ENCODE measurements at regions not wholly inside any gene's neighbourhood (a gene's known extent, or its start where the extent isn't known, plus 50 kb on each side); places are given as distances from the start of the nearest gene placed in this dataset.
"Not testable (repeated sequence)": the region's sequence is repeated elsewhere in the genome, so short reads cannot be mapped to it uniquely, and the experiment has no call there.

DNA sequence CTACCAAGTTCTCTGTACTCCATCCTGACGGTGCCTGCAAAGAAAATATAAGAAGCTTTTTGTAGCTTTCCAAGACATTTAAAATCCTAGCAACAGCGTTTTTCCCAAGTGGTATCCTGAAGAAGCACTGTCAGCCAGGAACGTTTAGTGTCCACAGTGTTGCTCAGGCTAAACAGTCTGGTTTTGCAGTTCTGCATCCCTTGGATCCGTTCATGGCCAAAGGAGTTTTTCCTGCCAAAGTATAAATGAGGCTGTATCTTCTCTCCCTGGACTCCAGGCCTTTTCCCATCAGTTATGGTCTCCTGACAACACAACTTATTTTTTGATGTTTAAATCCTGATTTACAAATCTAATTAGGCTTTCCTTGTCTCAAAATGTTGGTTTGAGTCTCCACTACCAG is 925.8 kb downstream of the TLE1 start:
- Histone ChIP-seq H3K4me2 (ENCODE audit: low read length, poor library complexity, severe bottlenecking) (no peak overlapping the region), H3K4me1 (ENCODE audit: control insufficient read depth, insufficient read depth, low read depth, low read length) (no peaks in the 10 kb centered on the region), H3K23ac (ENCODE audit: low read length in 2 of 2) (no peak overlapping the region), H2BK5ac (ENCODE audit: low read depth, low read length, poor library complexity, severe bottlenecking) (no peak overlapping the region), H2BK12ac (ENCODE audit: low read length in 2 of 2) (no peak overlapping the region), H3K18ac (ENCODE audit: low read depth in 1 of 2, low read length in 2 of 2) (no peak overlapping the region), H3K4ac (ENCODE audit: low read depth in 1 of 2, low read length in 2 of 2) (no peak overlapping the region), H3K9ac (ENCODE audit: low read length) (no peak overlapping the region), H3K14ac (ENCODE audit: low read length in 2 of 2) (no peak overlapping the region), H2BK120ac (ENCODE audit: low read depth, low read length) (no peak overlapping the region), H3K9me3 (ENCODE audit: control insufficient read depth, low read length) (no peaks in the 10 kb centered on the region), H3K27ac (ENCODE audit: low read length, poor library complexity, severe bottlenecking) (no peak overlapping the region), H3K79me1 (replicated peaks; ENCODE audit: low read length, poor library complexity, severe bottlenecking) (no peaks in the 10 kb centered on the region), H3K27me3 (ENCODE audit: control insufficient read depth in 1 of 2, insufficient read depth in 1 of 2, low read length in 2 of 2) (no peaks in the 10 kb centered on the region), H2BK15ac (ENCODE audit: low read depth, poor library complexity, severe bottlenecking) (no peak overlapping the region), H4K8ac (ENCODE audit: low read length) (no peak overlapping the region), H2AK5ac (ENCODE audit: low read length, severe bottlenecking) (no peak overlapping the region), H3K4me3 (ENCODE audit: insufficient read depth in 1 of 2, low read depth in 1 of 2, low read length in 2 of 2) (no peak overlapping the region), H2AFZ (ENCODE audit: low read depth, low read length) (no peak overlapping the region), H3K36me3 (ENCODE audit: control insufficient read depth in 1 of 2, insufficient read depth in 2 of 2, low read depth in 1 of 2, low read length in 2 of 2) (no peaks in the 10 kb centered on the region), H4K91ac (ENCODE audit: low read length) (no peak overlapping the region)
- WGBS: 96% methylated on average over 4 of the region's 4 CpGs
- DNase-seq: no peak

- H2AK5ac ChIP-seq (ENCODE audit: low read length, severe bottlenecking): no peak overlapping the region
- H3K4me1 ChIP-seq (ENCODE audit: control insufficient read depth, insufficient read depth, low read depth, low read length): no peaks in the 10 kb centered on the region
- 58% methylated on average over 2 of the region's 2 CpGs for WGBS
- no peaks in the 10 kb centered on the region for H3K79me1 ChIP-seq (replicated peaks; ENCODE audit: low read length, poor library complexity, severe bottlenecking)
- no peaks in the 10 kb centered on the region for H3K27me3 ChIP-seq (ENCODE audit: control insufficient read depth in 1 of 2, insufficient read depth in 1 of 2, low read length in 2 of 2)
- H4K8ac ChIP-seq (ENCODE audit: low read length): no peak overlapping the region
- no peak overlapping the region for H3K4me3 ChIP-seq (ENCODE audit: insufficient read depth in 1 of 2, low read depth in 1 of 2, low read length in 2 of 2)
- H3K27ac ChIP-seq (ENCODE audit: low read length, poor library complexity, severe bottlenecking): no peak overlapping the region
- no peak overlapping the region for H2BK5ac ChIP-seq (ENCODE audit: low read depth, low read length, poor library complexity, severe bottlenecking)
- no peak overlapping the region for H3K9ac ChIP-seq (ENCODE audit: low read length)
- no peak overlapping the region for H2BK15ac ChIP-seq (ENCODE audit: low read depth, poor library complexity, severe bottlenecking)
- H2AFZ ChIP-seq (ENCODE audit: low read depth, low read length): no peak overlapping the region
- no peak overlapping the region for H2BK120ac ChIP-seq (ENCODE audit: low read depth, low read length)
- no peaks in the 10 kb centered on the region for H3K36me3 ChIP-seq (ENCODE audit: control insufficient read depth in 1 of 2, insufficient read depth in 2 of 2, low read depth in 1 of 2, low read length in 2 of 2)
- no peak overlapping the region for H3K14ac ChIP-seq (ENCODE audit: low read length in 2 of 2)
- H3K4me2 ChIP-seq (ENCODE audit: low read length, poor library complexity, severe bottlenecking): no peak overlapping the region
- H3K23ac ChIP-seq (ENCODE audit: low read length in 2 of 2): no peak overlapping the region
- no peaks in the 10 kb centered on the region for H3K9me3 ChIP-seq (ENCODE audit: control insufficient read depth, low read length)
- no peak overlapping the region for H3K18ac ChIP-seq (ENCODE audit: low read depth in 1 of 2, low read length in 2 of 2)
- no peak overlapping the region for H4K91ac ChIP-seq (ENCODE audit: low read length)
- no peak overlapping the region for H2BK12ac ChIP-seq (ENCODE audit: low read length in 2 of 2)
- H3K4ac ChIP-seq (ENCODE audit: low read depth in 1 of 2, low read length in 2 of 2): no peak overlapping the region
- DNase-seq: no peak
Measured at GRCh38 chr9:80755586-80755985, 933.8 kb downstream of the TLE1 start.

- H3K14ac ChIP-seq (ENCODE audit: low read length in 2 of 2); H3K23ac ChIP-seq (ENCODE audit: low read length in 2 of 2); H2BK5ac ChIP-seq (ENCODE audit: low read depth, low read length, poor library complexity, severe bottlenecking); H2BK15ac ChIP-seq (ENCODE audit: low read depth, poor library complexity, severe bottlenecking); H2AK5ac ChIP-seq (ENCODE audit: low read length, severe bottlenecking); DNase-seq; H3K9me3 ChIP-seq (ENCODE audit: control insufficient read depth, low read length); H3K4me1 ChIP-seq (ENCODE audit: control insufficient read depth, insufficient read depth, low read depth, low read length); H3K18ac ChIP-seq (ENCODE audit: low read depth in 1 of 2, low read length in 2 of 2); H2BK120ac ChIP-seq (ENCODE audit: low read depth, low read length); H3K9ac ChIP-seq (ENCODE audit: low read length); H2AFZ ChIP-seq (ENCODE audit: low read depth, low read length); H3K36me3 ChIP-seq (ENCODE audit: control insufficient read depth in 1 of 2, insufficient read depth in 2 of 2, low read depth in 1 of 2, low read length in 2 of 2); H3K27ac ChIP-seq (ENCODE audit: low read length, poor library complexity, severe bottlenecking); H3K4me2 ChIP-seq (ENCODE audit: low read length, poor library complexity, severe bottlenecking); H3K79me1 ChIP-seq (replicated peaks; ENCODE audit: low read length, poor library complexity, severe bottlenecking); H3K4me3 ChIP-seq (ENCODE audit: insufficient read depth in 1 of 2, low read depth in 1 of 2, low read length in 2 of 2); H4K8ac ChIP-seq (ENCODE audit: low read length); H3K4ac ChIP-seq (ENCODE audit: low read depth in 1 of 2, low read length in 2 of 2); H3K27me3 ChIP-seq (ENCODE audit: control insufficient read depth in 1 of 2, insufficient read depth in 1 of 2, low read length in 2 of 2); H4K91ac ChIP-seq (ENCODE audit: low read length); H2BK12ac ChIP-seq (ENCODE audit: low read length in 2 of 2): not testable (repeated sequence)
- WGBS: 89% methylated on average over 17 of the region's 17 CpGs
Measured at GRCh38 chr9:80747056-80747455, 942.3 kb downstream of the TLE1 start.

- no peak for DNase-seq
- Histone ChIP-seq H3K9me3 (ENCODE audit: control insufficient read depth, low read length) (peaks cover 10% of the 10 kb centered on the region), H2BK5ac (ENCODE audit: low read depth, low read length, poor library complexity, severe bottlenecking) (no peak overlapping the region), H3K4me2 (ENCODE audit: low read length, poor library complexity, severe bottlenecking) (no peak overlapping the region), H3K36me3 (ENCODE audit: control insufficient read depth in 1 of 2, insufficient read depth in 2 of 2, low read depth in 1 of 2, low read length in 2 of 2) (no peaks in the 10 kb centered on the region), H3K4me3 (ENCODE audit: insufficient read depth in 1 of 2, low read depth in 1 of 2, low read length in 2 of 2) (no peak overlapping the region), H3K18ac (ENCODE audit: low read depth in 1 of 2, low read length in 2 of 2) (no peak overlapping the region), H3K9ac (ENCODE audit: low read length) (no peak overlapping the region), H4K91ac (ENCODE audit: low read length) (no peak overlapping the region), H3K14ac (ENCODE audit: low read length in 2 of 2) (no peak overlapping the region), H2BK120ac (ENCODE audit: low read depth, low read length) (no peak overlapping the region), H3K27me3 (ENCODE audit: control insufficient read depth in 1 of 2, insufficient read depth in 1 of 2, low read length in 2 of 2) (no peaks in the 10 kb centered on the region), H2BK12ac (ENCODE audit: low read length in 2 of 2) (no peak overlapping the region), H3K27ac (ENCODE audit: low read length, poor library complexity, severe bottlenecking) (no peak overlapping the region), H3K4me1 (ENCODE audit: control insufficient read depth, insufficient read depth, low read depth, low read length) (no peaks in the 10 kb centered on the region), H3K23ac (ENCODE audit: low read length in 2 of 2) (no peak overlapping the region), H4K8ac (ENCODE audit: low read length) (no peak overlapping the region), H3K4ac (ENCODE audit: low read depth in 1 of 2, low read length in 2 of 2) (no peak overlapping the region), H3K79me1 (replicated peaks; ENCODE audit: low read length, poor library complexity, severe bottlenecking) (no peaks in the 10 kb centered on the region), H2AFZ (ENCODE audit: low read depth, low read length) (no peak overlapping the region), H2AK5ac (ENCODE audit: low read length, severe bottlenecking) (no peak overlapping the region), H2BK15ac (ENCODE audit: low read depth, poor library complexity, severe bottlenecking) (no peak overlapping the region)
- 77% methylated on average over 1 of the region's 2 CpGs for WGBS
Measured at GRCh38 chr9:80732506-80732905, 956.8 kb downstream of the TLE1 start.

Measured in mesenchymal stem cell (in vitro differentiated cells and primary cell).